Fibroblast of lung (primary cell): ENCODE measurements at regions not wholly inside any gene's neighbourhood (a gene's known extent, or its start where the extent isn't known, plus 50 kb on each side); places are given as distances from the start of the nearest gene placed in this dataset.

Experiments
- CTCF ChIP-seq, 2 donors: IDR thresholded peaks in 1 of 2; conservative IDR thresholded peaks in 1 of 2; 1 replicate in 1 of 2; 2 replicates in 1 of 2; pipeline ENCODE4 v1.5.1; 2011 to 2012; ENCODE audit warnings: low read length in 2 of 2, control low read depth in 1 of 2, inconsistent platforms in 1 of 2, low read depth in 1 of 2, mild to moderate bottlenecking in 1 of 2
- EZH2 ChIP-seq: IDR thresholded peaks from 2 replicates; pipeline ENCODE4 v1.5.1; 2012; ENCODE audit warnings: low read length, control low read depth, mild to moderate bottlenecking; ENCODE audit errors: missing control alignments

DNA sequence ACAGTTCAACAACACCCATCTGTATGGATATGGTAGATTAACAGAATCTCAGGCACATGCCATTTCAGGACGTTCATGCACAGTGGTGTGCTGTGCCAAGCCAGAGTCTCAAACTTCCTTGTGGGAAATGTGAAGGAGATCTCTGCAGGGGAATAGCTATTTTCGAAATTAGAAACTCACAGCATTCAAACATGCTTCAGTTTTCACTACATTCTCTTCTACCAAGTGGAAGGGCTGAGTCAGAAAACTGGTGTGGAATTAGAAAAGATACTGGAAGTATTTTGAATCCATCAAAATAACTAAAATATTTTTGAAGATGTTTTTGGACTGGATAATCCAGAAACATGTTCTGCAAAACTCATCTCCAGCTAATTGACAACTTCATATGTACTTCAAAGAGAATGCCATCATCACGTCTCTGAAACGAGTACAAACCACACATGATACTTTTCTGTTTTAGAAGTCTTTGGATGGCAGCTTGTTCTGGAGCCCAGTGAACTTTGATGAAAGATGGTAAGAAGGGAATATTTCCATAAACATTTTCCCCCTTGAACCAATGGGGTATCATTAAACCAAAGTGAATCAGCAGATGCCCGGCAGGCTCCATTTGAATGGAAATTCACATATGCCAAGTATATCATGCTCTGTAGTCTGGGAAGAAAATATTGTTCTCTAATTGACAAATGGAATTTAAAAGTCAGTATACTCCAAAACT is 616.3 kb upstream of the IGFBP3 start:
- TF ChIP-seq CTCF (conservative IDR thresholded peaks at IDR 0.05 in 1 of 2, IDR thresholded peaks at IDR 0.05 in 1 of 2; ENCODE audit: low read depth in 1 of 2, low read length in 2 of 2) (no peak), EZH2 (no peak)
